ENCODE measurements at regions not wholly inside any gene's neighbourhood (a gene's known extent, or its start where the extent isn't known, plus 50 kb on each side); places are given as distances from the start of the nearest gene placed in this dataset.
A peak's percentile ranks its signal among the peaks of the same experiment; 100 is the strongest.

- no peaks in the 10 kb centered on the region for H3K9me3 ChIP-seq (ENCODE audit: low read depth)
- H3K9me2 ChIP-seq (replicated peaks; ENCODE audit: insufficient read depth) = no peaks in the 10 kb centered on the region
- H3K36me3 ChIP-seq (replicated peaks; ENCODE audit: insufficient read depth, low read depth) = no peaks in the 10 kb centered on the region
- H3K4me1 ChIP-seq (ENCODE audit: insufficient read depth) = no peaks in the 10 kb centered on the region
- no peaks in the 10 kb centered on the region for H4K20me1 ChIP-seq (ENCODE audit: insufficient read depth, poor library complexity, severe bottlenecking)
- H3K27me3 ChIP-seq = no peaks in the 10 kb centered on the region
- no peak overlapping the region for H3K4me3 ChIP-seq
- 79% methylated on average over 1 of the region's 1 CpG for WGBS (ENCODE audit: low lambda C conversion rate, missing lambda C conversion rate)
- no peak for TF ChIP-seq CTCF (IDR thresholded peaks at IDR 0.05; ENCODE audit: poor library complexity)
- H2AFZ ChIP-seq = no peak overlapping the region
- H3K79me2 ChIP-seq = no peaks in the 10 kb centered on the region
- H3K4me2 ChIP-seq = no peak overlapping the region
- no peak for DNase-seq (ENCODE audit: low spot score)
- no peak overlapping the region for H3K27ac ChIP-seq
Measured at GRCh38 chr2:6168485-6168884, 476.3 kb downstream of the SOX11 start.

- no peak for DNase-seq (ENCODE audit: low spot score)
- Histone ChIP-seq H3K79me2 (no peaks in the 10 kb centered on the region), H3K27me3 (no peaks in the 10 kb centered on the region), H3K27ac (no peak overlapping the region), H3K36me3 (replicated peaks; ENCODE audit: insufficient read depth, low read depth) (no peaks in the 10 kb centered on the region), H3K4me2 (no peak overlapping the region), H3K9me2 (replicated peaks; ENCODE audit: insufficient read depth) (no peaks in the 10 kb centered on the region), H3K9me3 (ENCODE audit: low read depth) (no peaks in the 10 kb centered on the region), H4K20me1 (ENCODE audit: insufficient read depth, poor library complexity, severe bottlenecking) (no peaks in the 10 kb centered on the region), H3K4me1 (ENCODE audit: insufficient read depth) (no peaks in the 10 kb centered on the region), H2AFZ (no peak overlapping the region), H3K4me3 (no peak overlapping the region)
- WGBS (ENCODE audit: low lambda C conversion rate, missing lambda C conversion rate) = 82% methylated on average over 3 of the region's 3 CpGs
- TF ChIP-seq CTCF (IDR thresholded peaks at IDR 0.05; ENCODE audit: poor library complexity) = no peak
- TF ChIP-seq EZH2phosphoT487 (IDR thresholded peaks at IDR 0.05; ENCODE audit: low read depth, severe bottlenecking, unreplicated experiment) = no peak
- TF ChIP-seq EZH2 (IDR thresholded peaks at IDR 0.05; ENCODE audit: borderline replicate concordance) = no peak
Measured at GRCh38 chr2:6171294-6171693, 479.1 kb downstream of the SOX11 start.

- no peak overlapping the region for H3K4me2 ChIP-seq
- H3K79me2 ChIP-seq = no peaks in the 10 kb centered on the region
- H3K9me2 ChIP-seq (replicated peaks; ENCODE audit: insufficient read depth) = no peaks in the 10 kb centered on the region
- peaks cover 7% of the 10 kb centered on the region for H3K4me1 ChIP-seq (ENCODE audit: insufficient read depth)
- H2AFZ ChIP-seq = no peak overlapping the region
- H3K36me3 ChIP-seq (replicated peaks; ENCODE audit: insufficient read depth, low read depth) = no peaks in the 10 kb centered on the region
- no peak overlapping the region for H3K27ac ChIP-seq
- no peaks in the 10 kb centered on the region for H3K9me3 ChIP-seq (ENCODE audit: low read depth)
- WGBS (ENCODE audit: low lambda C conversion rate, missing lambda C conversion rate) = 87% methylated on average over 2 of the region's 2 CpGs
- H4K20me1 ChIP-seq (ENCODE audit: insufficient read depth, poor library complexity, severe bottlenecking) = no peaks in the 10 kb centered on the region
- no peak overlapping the region for H3K4me3 ChIP-seq
- DNase-seq (ENCODE audit: low spot score) = no peak
- no peak for TF ChIP-seq EZH2 (IDR thresholded peaks at IDR 0.05; ENCODE audit: borderline replicate concordance)
- TF ChIP-seq CTCF (IDR thresholded peaks at IDR 0.05; ENCODE audit: poor library complexity) = no peak
- no peak for TF ChIP-seq EZH2phosphoT487 (IDR thresholded peaks at IDR 0.05; ENCODE audit: low read depth, severe bottlenecking, unreplicated experiment)
- no peaks in the 10 kb centered on the region for H3K27me3 ChIP-seq
Measured at GRCh38 chr2:6177811-6178210, 485.6 kb downstream of the SOX11 start.

GRCh38 chr2:6181525-6181924 lies 489.3 kb downstream of the SOX11 start:
- H3K4me2 ChIP-seq = peak overlapping the region; percentile 45
- no peaks in the 10 kb centered on the region for H4K20me1 ChIP-seq (ENCODE audit: insufficient read depth, poor library complexity, severe bottlenecking)
- peak overlapping the region; percentile 34 for H3K27ac ChIP-seq
- peak overlapping the region; percentile 24 for H2AFZ ChIP-seq
- TF ChIP-seq EZH2phosphoT487 (IDR thresholded peaks at IDR 0.05; ENCODE audit: low read depth, severe bottlenecking, unreplicated experiment) (no peak), EZH2 (IDR thresholded peaks at IDR 0.05; ENCODE audit: borderline replicate concordance) (no peak), CTCF (IDR thresholded peaks at IDR 0.05; ENCODE audit: poor library complexity) (no peak)
- no peaks in the 10 kb centered on the region for H3K27me3 ChIP-seq
- WGBS (ENCODE audit: low lambda C conversion rate, missing lambda C conversion rate) = 35% methylated on average over 4 of the region's 4 CpGs
- no peak overlapping the region for H3K4me3 ChIP-seq
- peak; percentile 54 for DNase-seq (ENCODE audit: low spot score)
- H3K36me3 ChIP-seq (replicated peaks; ENCODE audit: insufficient read depth, low read depth) = no peaks in the 10 kb centered on the region
- no peaks in the 10 kb centered on the region for H3K79me2 ChIP-seq
- peaks cover 26% of the 10 kb centered on the region for H3K4me1 ChIP-seq (ENCODE audit: insufficient read depth)
- H3K9me3 ChIP-seq (ENCODE audit: low read depth) = no peaks in the 10 kb centered on the region
- no peaks in the 10 kb centered on the region for H3K9me2 ChIP-seq (replicated peaks; ENCODE audit: insufficient read depth)

All from hepatocyte (in vitro differentiated cells).